NT2/D1 (cell line): ENCODE measurements at regions not wholly inside any gene's neighbourhood (a gene's known extent, or its start where the extent isn't known, plus 50 kb on each side); places are given as distances from the start of the nearest gene placed in this dataset.

Experiments used
- SUZ12 ChIP-seq: IDR thresholded peaks from 2 replicates; pipeline ENCODE4 v1.6.1; 2011; ENCODE audit not compliant: insufficient read length, insufficient read depth; ENCODE audit errors: extremely low read depth
- YY1 ChIP-seq: IDR thresholded peaks from 2 replicates; pipeline ENCODE4 v1.6.1; 2011; ENCODE audit not compliant: insufficient read length, insufficient read depth
- ZNF274 ChIP-seq: IDR thresholded peaks from 2 replicates; pipeline ENCODE4 v1.6.1; 2011; ENCODE audit warnings: mild to moderate bottlenecking, low read depth, low read length

DNA sequence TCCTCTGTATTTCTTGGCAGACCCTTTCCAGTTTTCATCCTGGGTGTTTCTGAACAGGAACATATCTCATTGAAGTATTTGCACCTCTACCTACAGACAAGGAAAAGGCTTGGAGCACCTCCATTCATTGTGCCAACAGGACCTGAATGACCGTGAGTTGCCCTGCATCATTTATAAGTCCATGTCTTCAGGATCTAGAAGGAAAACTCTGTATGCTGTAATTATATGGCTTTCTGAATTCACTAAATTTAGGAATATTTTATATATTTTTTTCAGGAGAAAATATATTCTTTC, 402.3 kb upstream of the SLC14A2 start:
- no peak for TF ChIP-seq YY1
- no peak for TF ChIP-seq ZNF274
- TF ChIP-seq SUZ12, result no peak
